B cell (primary cell): ENCODE measurements at regions not wholly inside any gene's neighbourhood (a gene's known extent, or its start where the extent isn't known, plus 50 kb on each side); places are given as distances from the start of the nearest gene placed in this dataset.

Experiments used
- ATAC-seq: fragments of 200-7000 bp; cut with Tn5 transposase; one replicate; pipeline ENCODE4 v1.10.0; 2021; ENCODE audit warnings: low read depth, mild to moderate bottlenecking, moderate number of reproducible peaks, moderate library complexity
- CTCF ChIA-PET: fragments of 350-600 bp; sonication (Branson Sonifier 250); formaldehyde crosslinking; loops from one replicate; lab custom pipeline; 2021; ENCODE audit warnings: antibody characterized with exemption, inconsistent platforms; lab: Charles Lee
- POLR2A ChIA-PET: fragments of 350-600 bp; sonication (Branson Sonifier 250); formaldehyde crosslinking; loops from one replicate; lab custom pipeline; 2021; ENCODE audit warnings: antibody characterized with exemption; lab: Charles Lee
- DNase-seq: peaks from one replicate; pipeline ENCODE4 v3.0.0; 2013
- H2AFZ ChIP-seq: 2 replicates; pipeline ENCODE4 v1.6.1; 2012; ENCODE audit warnings: mild to moderate bottlenecking, low read depth, low read length; ENCODE audit not compliant: insufficient read depth, poor library complexity, severe bottlenecking
- H3K27ac ChIP-seq, 2 donors: 1 replicate in 1 of 2; 2 replicates in 1 of 2; pipeline ENCODE4 v1.5.1; 2012 to 2013; ENCODE audit warnings: low read length in 2 of 2, mild to moderate bottlenecking in 2 of 2, moderate library complexity in 1 of 2
- H3K27me3 ChIP-seq, 4 experiments: fragments of 200-600 bp in 1 of 4; sonication (generic) in 1 of 4; replicated peaks in 1 of 4; 1 replicate in 2 of 4; 2 replicates in 2 of 4; pipeline versions ENCODE4 v1.6.1 to v1.7.0; 2013 to 2016; ENCODE audit warnings: low read length in 3 of 4, mild to moderate bottlenecking in 2 of 4, mixed read lengths in 1 of 4, moderate library complexity in 1 of 4; ENCODE audit not compliant: insufficient read depth in 4 of 4, control insufficient read depth in 3 of 4; ENCODE audit errors: control extremely low read depth in 1 of 4
- H3K36me3 ChIP-seq, 2 experiments: replicated peaks in 1 of 2; 1 replicate in 1 of 2; 2 replicates in 1 of 2; pipeline versions ENCODE4 v1.6.1 to v1.7.1; 2013; ENCODE audit warnings: low read length in 1 of 2; ENCODE audit not compliant: insufficient read depth in 2 of 2, control insufficient read depth in 1 of 2; ENCODE audit errors: control extremely low read depth in 1 of 2, extremely low read depth in 1 of 2
- H3K4me1 ChIP-seq, 2 donors: fragments of 200-600 bp in 1 of 2; sonication (generic) in 1 of 2; 1 replicate in 1 of 2; 2 replicates in 1 of 2; pipeline versions ENCODE4 v1.5.1 to v1.6.1; 2013 to 2017; ENCODE audit warnings: low read length in 2 of 2; ENCODE audit not compliant: control insufficient read depth in 2 of 2, insufficient read depth in 2 of 2
- H3K4me2 ChIP-seq: replicated peaks from 2 replicates; pipeline ENCODE3; 2012; ENCODE audit warnings: mild to moderate bottlenecking, low read depth, low read length; ENCODE audit not compliant: poor library complexity, severe bottlenecking
- H3K4me3 ChIP-seq, 5 experiments: fragments of 200-600 bp in 1 of 5; sonication (generic) in 1 of 5; 1 replicate in 3 of 5; 2 replicates in 2 of 5; pipeline versions ENCODE4 v1.5.1 to v1.7.0; 2011 to 2016; ENCODE audit warnings: low read length in 4 of 5, mild to moderate bottlenecking in 4 of 5, low read depth in 2 of 5, control low read depth in 1 of 5, moderate library complexity in 1 of 5; ENCODE audit not compliant: insufficient read depth in 1 of 5; ENCODE audit errors: control extremely low read depth in 1 of 5, extremely low read depth in 1 of 5
- H3K79me2 ChIP-seq: fragments of 200-600 bp; sonication (generic); one replicate; pipeline ENCODE4 v1.6.0; 2016; ENCODE audit warnings: low read length; ENCODE audit not compliant: control insufficient read depth, insufficient read depth
- H3K9ac ChIP-seq: fragments of 200-600 bp; sonication (generic); 2 replicates; pipeline ENCODE4 v1.6.1; 2017; ENCODE audit warnings: mild to moderate bottlenecking, low read length, moderate library complexity
- H3K9me3 ChIP-seq, 3 donors: one replicate each; pipeline versions ENCODE4 v1.6.1 to v1.7.1; 2013; ENCODE audit warnings: low read length in 2 of 3; ENCODE audit not compliant: control insufficient read depth in 2 of 3, insufficient read depth in 1 of 3; ENCODE audit errors: control extremely low read depth in 1 of 3
- H4K20me1 ChIP-seq: 2 replicates; pipeline ENCODE4 v1.6.0; 2012; ENCODE audit warnings: mild to moderate bottlenecking, low read length; ENCODE audit not compliant: insufficient read depth, control insufficient read depth, poor library complexity, severe bottlenecking
- H3K27ac Mint-ChIP-seq: one replicate; pipeline ENCODE4 v1.8.0; 2021; ENCODE audit warnings: mixed read lengths
- H3K27me3 Mint-ChIP-seq: one replicate; pipeline ENCODE4 v1.8.0; 2021; ENCODE audit warnings: mixed read lengths
- H3K4me1 Mint-ChIP-seq: one replicate; pipeline ENCODE4 v1.8.0; 2021; ENCODE audit warnings: mixed read lengths
- H3K4me3 Mint-ChIP-seq: one replicate; pipeline ENCODE4 v1.8.0; 2021; ENCODE audit warnings: mixed read lengths
- H3K9me3 Mint-ChIP-seq: one replicate; pipeline ENCODE4 v1.8.0; 2022; ENCODE audit warnings: mixed read lengths; ENCODE audit not compliant: insufficient read depth
- CTCF ChIP-seq: fragments of 200-600 bp; IDR thresholded peaks from one replicate; pipeline ENCODE4 v1.8.0; 2022; ENCODE audit warnings: antibody characterized with exemption, mild to moderate bottlenecking
- EZH2 ChIP-seq: IDR thresholded peaks from 2 replicates; pipeline ENCODE4 v1.6.1; 2012; ENCODE audit warnings: borderline replicate concordance, low read depth, mild to moderate bottlenecking, moderate library complexity, low read length; ENCODE audit not compliant: insufficient read depth, poor library complexity, severe bottlenecking
- WGBS: methylation state at CpG from one replicate; pipeline ENCODE4 v1.1.5; 2013; ENCODE audit warnings: missing lambda C conversion rate; ENCODE audit not compliant: insufficient coverage; 5-methylcytosine and 5-hydroxymethylcytosine counted together
- intact Hi-C: fragments of 100-400 bp; cut with micrococcal nuclease; formaldehyde crosslinking; loops from one replicate; pipeline ENCODE4 v1.10.0; 2022

GRCh38 chr4:19293781-19294180 lies 957.9 kb upstream of the SLIT2 start:
- no peak for ATAC-seq
- no peaks in the 10 kb centered on the region for H3K36me3 ChIP-seq
- CTCF ChIA-PET, result no interaction called here

GRCh38 chr4:19293080-19293479 lies 958.6 kb upstream of the SLIT2 start:
- CTCF ChIA-PET, result no interaction called here
- Mint-ChIP-seq H3K27me3 (no peaks in the 10 kb centered on the region), H3K4me3 (no peak overlapping the region), H3K9me3 (peaks cover 17% of the 10 kb centered on the region), H3K4me1 (no peaks in the 10 kb centered on the region), H3K27ac (no peak overlapping the region)
- no peaks in the 10 kb centered on the region for H3K36me3 ChIP-seq
- no peaks in the 10 kb centered on the region for H3K4me1 ChIP-seq
- H2AFZ ChIP-seq, result no peak overlapping the region
- POLR2A ChIA-PET, result no interaction called here
- H3K79me2 ChIP-seq, result no peaks in the 10 kb centered on the region
- no peak overlapping the region for H3K9ac ChIP-seq
- H4K20me1 ChIP-seq, result no peaks in the 10 kb centered on the region
- H3K27ac ChIP-seq, result no peak overlapping the region
- H3K4me3 ChIP-seq, result no peak overlapping the region
- no peak for TF ChIP-seq EZH2
- no peak for TF ChIP-seq CTCF
- intact Hi-C loops, result no loop called here
- DNase-seq (no peak), ATAC-seq (no peak)
- no peak overlapping the region for H3K4me2 ChIP-seq
- peaks cover 0 to 7% (median 2%) of the 10 kb centered on the region in 3 donors for H3K9me3 ChIP-seq
- no CpG with 5 or more reads among the region's 1 CpG for WGBS
- H3K27me3 ChIP-seq, result no peaks in the 10 kb centered on the region

More at GRCh38 chr4:19293781-19294180, 957.9 kb upstream of the SLIT2 start:
- WGBS, result no CpG with 5 or more reads among the region's 1 CpG
- Mint-ChIP-seq H3K4me3 (no peak overlapping the region), H3K9me3 (peaks cover 17% of the 10 kb centered on the region), H3K27me3 (no peaks in the 10 kb centered on the region), H3K4me1 (no peaks in the 10 kb centered on the region), H3K27ac (no peak overlapping the region)
- Histone ChIP-seq H4K20me1 (no peaks in the 10 kb centered on the region), H3K4me1 (no peaks in the 10 kb centered on the region), H3K27me3 (no peaks in the 10 kb centered on the region), H3K9me3 (peaks cover 0 to 7% (median 2%) of the 10 kb centered on the region in 3 donors), H3K79me2 (no peaks in the 10 kb centered on the region), H3K4me2 (no peak overlapping the region), H3K9ac (no peak overlapping the region), H2AFZ (no peak overlapping the region), H3K4me3 (no peak overlapping the region), H3K27ac (no peak overlapping the region)
- no peak for DNase-seq
- TF ChIP-seq EZH2, result no peak
- TF ChIP-seq CTCF, result no peak
- POLR2A ChIA-PET, result no interaction called here
- intact Hi-C loops, result no loop called here
